NCI-H524 treated with DMSO at 0.1 percent for 48 hours (cell line): ENCODE measurements at regions not wholly inside any gene's neighbourhood (a gene's known extent, or its start where the extent isn't known, plus 50 kb on each side); places are given as distances from the start of the nearest gene placed in this dataset.

Experiments used
- DNase-seq: peaks from one replicate; lab custom pipeline; 2025; lab: John Stamatoyannopoulos, UW

GRCh38 chr6:56005426-56005825 lies 130.0 kb upstream of the BMP5 start:
- DNase-seq: no peak

- no peak for DNase-seq
Measured at GRCh38 chr6:56004426-56004825, 129.0 kb upstream of the BMP5 start.

- no peak for DNase-seq
Measured at GRCh38 chr6:56003616-56004015, 128.2 kb upstream of the BMP5 start.

GRCh38 chr6:56002336-56002735 lies 126.9 kb upstream of the BMP5 start:
- DNase-seq: no peak

- DNase-seq: no peak
Measured at GRCh38 chr6:55998576-55998975, 123.2 kb upstream of the BMP5 start.

GRCh38 chr6:55997223-55997874 lies 122.0 kb upstream of the BMP5 start:
- DNase-seq: no peak

- DNase-seq: no peak
Measured at GRCh38 chr6:55994531-55994930, 119.1 kb upstream of the BMP5 start.

GRCh38 chr6:55993418-55993817 lies 118.0 kb upstream of the BMP5 start:
- no peak for DNase-seq

- DNase-seq: no peak
Measured at GRCh38 chr6:55992546-55992945, 117.2 kb upstream of the BMP5 start.

- DNase-seq: no peak
Measured at GRCh38 chr6:55985309-55985708, 109.9 kb upstream of the BMP5 start.

- DNase-seq: no peak
Measured at GRCh38 chr6:55983861-55984260, 108.5 kb upstream of the BMP5 start.

GRCh38 chr6:55981660-55982059 lies 106.3 kb upstream of the BMP5 start:
- DNase-seq: no peak

- DNase-seq: no peak
Measured at GRCh38 chr6:55980627-55981211, 105.3 kb upstream of the BMP5 start.

- no peak for DNase-seq
Measured at GRCh38 chr6:55979526-55979925, 104.1 kb upstream of the BMP5 start.

GRCh38 chr6:55977959-55978665 lies 102.7 kb upstream of the BMP5 start:
- DNase-seq: no peak

- no peak for DNase-seq
Measured at GRCh38 chr6:55974688-55975087, 99.3 kb upstream of the BMP5 start.

GRCh38 chr6:55972091-55972490 lies 96.7 kb upstream of the BMP5 start:
- DNase-seq: no peak

- DNase-seq: peak; percentile 5
Measured at GRCh38 chr6:55969526-55969925, 94.1 kb upstream of the BMP5 start.

GRCh38 chr6:55968926-55969325 lies 93.5 kb upstream of the BMP5 start:
- DNase-seq: no peak

- no peak for DNase-seq
Measured at GRCh38 chr6:55964136-55964535, 88.7 kb upstream of the BMP5 start.

GRCh38 chr6:55963301-55963700 lies 87.9 kb upstream of the BMP5 start:
- DNase-seq: no peak

GRCh38 chr6:55960344-55960743 lies 85.0 kb upstream of the BMP5 start:
- no peak for DNase-seq

- no peak for DNase-seq
Measured at GRCh38 chr6:55958790-55959189, 83.4 kb upstream of the BMP5 start.
